Tibial nerve (tissue), 3 donors: ENCODE measurements at regions not wholly inside any gene's neighbourhood (a gene's known extent, or its start where the extent isn't known, plus 50 kb on each side); places are given as distances from the start of the nearest gene placed in this dataset.

Experiments used
- POLR2A ChIP-seq, 2 donors: fragments of 450-650 bp; IDR thresholded peaks; one replicate each; pipeline ENCODE4 v1.6.1; 2017; ENCODE audit warnings: antibody characterized with exemption in 2 of 2, mild to moderate bottlenecking in 2 of 2, moderate library complexity in 2 of 2
- TF ChIP-seq, protein P1 (sequence below), 5 experiments: fragments of 200-600 bp in 3 of 5; fragments of 450-650 bp in 2 of 5; sonication (generic) in 3 of 5; IDR thresholded peaks; one replicate each; pipeline ENCODE4 v1.5.1; 2016 to 2019; ENCODE audit warnings: antibody characterized with exemption in 5 of 5, mild to moderate bottlenecking in 3 of 5, moderate library complexity in 2 of 5

DNA sequence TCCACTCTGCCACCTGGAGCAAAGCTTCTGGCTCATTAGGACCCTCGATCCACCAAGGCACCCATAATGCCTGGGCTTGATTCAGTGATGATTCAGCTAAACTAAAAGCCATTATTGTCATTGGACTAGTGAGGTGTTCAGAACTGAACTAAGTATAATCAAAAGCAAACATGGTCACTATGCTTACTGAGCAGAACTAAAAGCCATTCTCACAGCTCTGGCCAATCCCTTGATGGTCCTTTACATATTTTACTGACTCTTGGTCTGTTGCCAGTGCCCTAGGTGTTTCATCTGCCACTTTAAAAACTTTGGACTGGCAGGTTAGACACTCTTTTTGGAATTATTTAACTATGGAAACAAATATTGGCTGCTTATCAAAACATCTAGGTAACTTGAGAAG is 703.5 kb downstream of the FAT4 start:
- TF ChIP-seq, protein P1, sequence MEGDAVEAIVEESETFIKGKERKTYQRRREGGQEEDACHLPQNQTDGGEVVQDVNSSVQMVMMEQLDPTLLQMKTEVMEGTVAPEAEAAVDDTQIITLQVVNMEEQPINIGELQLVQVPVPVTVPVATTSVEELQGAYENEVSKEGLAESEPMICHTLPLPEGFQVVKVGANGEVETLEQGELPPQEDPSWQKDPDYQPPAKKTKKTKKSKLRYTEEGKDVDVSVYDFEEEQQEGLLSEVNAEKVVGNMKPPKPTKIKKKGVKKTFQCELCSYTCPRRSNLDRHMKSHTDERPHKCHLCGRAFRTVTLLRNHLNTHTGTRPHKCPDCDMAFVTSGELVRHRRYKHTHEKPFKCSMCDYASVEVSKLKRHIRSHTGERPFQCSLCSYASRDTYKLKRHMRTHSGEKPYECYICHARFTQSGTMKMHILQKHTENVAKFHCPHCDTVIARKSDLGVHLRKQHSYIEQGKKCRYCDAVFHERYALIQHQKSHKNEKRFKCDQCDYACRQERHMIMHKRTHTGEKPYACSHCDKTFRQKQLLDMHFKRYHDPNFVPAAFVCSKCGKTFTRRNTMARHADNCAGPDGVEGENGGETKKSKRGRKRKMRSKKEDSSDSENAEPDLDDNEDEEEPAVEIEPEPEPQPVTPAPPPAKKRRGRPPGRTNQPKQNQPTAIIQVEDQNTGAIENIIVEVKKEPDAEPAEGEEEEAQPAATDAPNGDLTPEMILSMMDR (IDR thresholded peaks at IDR 0.05): no peak
- TF ChIP-seq POLR2A (IDR thresholded peaks at IDR 0.05): no peak
